Activated CD4-positive, alpha-beta memory T cell treated with anti-CD3 and anti-CD28 coated beads, Interleukin-2, amount 10 ng/mL, durations not matched to agents 7 days and 5 days (primary cell): ENCODE measurements at regions not wholly inside any gene's neighbourhood (a gene's known extent, or its start where the extent isn't known, plus 50 kb on each side); places are given as distances from the start of the nearest gene placed in this dataset.

Experiments used
- CTCF ChIA-PET: fragments of 350-600 bp; sonication (Branson Sonifier 250); formaldehyde crosslinking; loops from one replicate; lab custom pipeline; 2021; ENCODE audit warnings: antibody characterized with exemption, inconsistent platforms; lab: Charles Lee
- POLR2A ChIA-PET: fragments of 350-600 bp; sonication (Branson Sonifier 250); formaldehyde crosslinking; loops from one replicate; lab custom pipeline; 2021; ENCODE audit warnings: antibody characterized with exemption; lab: Charles Lee
- DNase-seq: peaks from one replicate; pipeline ENCODE4 v3.0.0-alpha.2; 2020
- H3K27ac Mint-ChIP-seq: one replicate; pipeline ENCODE4 v1.8.0; 2021; ENCODE audit warnings: mild to moderate bottlenecking, mixed read lengths
- H3K27me3 Mint-ChIP-seq: one replicate; pipeline ENCODE4 v1.8.0; 2021; ENCODE audit warnings: mixed read lengths
- H3K36me3 Mint-ChIP-seq: one replicate; pipeline ENCODE4 v1.8.0; 2021; ENCODE audit warnings: low read depth, mixed read lengths
- H3K4me1 Mint-ChIP-seq: one replicate; pipeline ENCODE4 v1.8.0; 2021; ENCODE audit warnings: mixed read lengths
- H3K4me3 Mint-ChIP-seq: one replicate; pipeline ENCODE4 v1.8.0; 2021; ENCODE audit warnings: mild to moderate bottlenecking, mixed read lengths
- H3K9me3 Mint-ChIP-seq: one replicate; pipeline ENCODE4 v1.8.0; 2021; ENCODE audit warnings: mixed read lengths

DNA sequence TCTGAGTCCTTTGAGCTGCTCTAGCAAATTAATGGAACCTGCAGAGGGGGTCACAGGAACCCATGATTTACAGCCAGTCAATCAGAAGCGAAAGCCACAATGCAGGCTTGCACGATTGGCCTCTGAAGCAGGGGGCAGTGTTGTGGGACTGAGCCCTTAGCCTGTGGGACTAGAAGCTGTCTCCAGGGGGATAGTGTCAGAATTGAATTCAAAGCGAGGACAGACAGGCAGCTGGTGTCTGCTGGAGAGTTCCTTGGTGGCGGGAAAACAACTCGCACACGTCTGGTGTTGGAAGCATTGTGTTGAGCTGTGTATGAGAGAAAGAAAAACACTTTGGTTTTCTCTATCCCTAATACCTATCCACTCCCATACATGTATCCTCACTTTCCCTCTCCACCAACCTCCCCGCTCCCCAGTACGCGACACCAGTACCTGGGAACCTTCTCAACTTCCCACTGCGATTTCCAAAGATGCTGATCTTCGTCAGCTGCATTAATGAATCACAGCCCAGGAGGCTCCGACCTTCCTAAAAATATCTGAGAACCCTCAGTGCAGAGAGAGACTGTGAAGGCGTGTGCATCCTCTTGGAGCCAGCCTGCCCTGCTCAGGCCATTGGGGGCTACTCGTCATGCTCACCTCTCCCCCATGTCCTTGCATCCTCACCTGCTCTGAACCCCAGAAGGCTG is 88.2 kb downstream of the HS1BP3 start:
- peaks cover 9% of the 10 kb centered on the region for H3K27me3 Mint-ChIP-seq
- no peaks in the 10 kb centered on the region for H3K36me3 Mint-ChIP-seq
- no peak for DNase-seq
- no peaks in the 10 kb centered on the region for H3K9me3 Mint-ChIP-seq
- ChIA-PET POLR2A (no interaction called here), CTCF (interaction anchor here (1.0 kb wide), 1 partner anchor 121 kb away, joined by 3 read pairs; no protein-coding TSS in a partner anchor)
- H3K4me3 Mint-ChIP-seq, result no peak overlapping the region
- no peak overlapping the region for H3K27ac Mint-ChIP-seq
- H3K4me1 Mint-ChIP-seq, result no peaks in the 10 kb centered on the region

DNA sequence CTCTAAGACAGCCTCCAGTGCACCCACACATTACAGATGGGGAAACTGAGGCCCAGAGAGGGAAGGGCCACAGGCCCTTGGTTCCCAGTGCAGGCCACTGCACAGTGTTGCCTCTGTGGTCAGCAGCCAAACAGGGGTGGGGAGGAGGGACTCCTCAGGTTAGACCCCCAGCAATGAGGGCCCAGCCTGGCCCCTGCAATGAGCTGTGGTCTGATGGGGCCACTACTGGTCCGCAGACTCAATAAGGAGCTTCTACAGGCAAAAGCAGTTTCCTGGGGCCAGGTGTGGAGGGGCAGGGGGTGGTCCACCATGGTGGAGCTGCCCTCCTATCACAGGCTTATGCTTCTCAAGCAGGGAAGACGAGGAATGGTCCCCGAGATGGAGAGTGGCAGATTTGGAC is 87.6 kb downstream of the HS1BP3 start:
- no peak overlapping the region for H3K4me3 Mint-ChIP-seq
- no peaks in the 10 kb centered on the region for H3K4me1 Mint-ChIP-seq
- POLR2A ChIA-PET, result no interaction called here
- H3K36me3 Mint-ChIP-seq, result no peaks in the 10 kb centered on the region
- peaks cover 9% of the 10 kb centered on the region for H3K27me3 Mint-ChIP-seq
- no peak for DNase-seq
- CTCF ChIA-PET, result interaction anchor here (0.9 kb wide), 1 partner anchor 9 kb away, joined by 3 read pairs; no protein-coding TSS in a partner anchor
- H3K27ac Mint-ChIP-seq, result no peak overlapping the region
- no peaks in the 10 kb centered on the region for H3K9me3 Mint-ChIP-seq

DNA sequence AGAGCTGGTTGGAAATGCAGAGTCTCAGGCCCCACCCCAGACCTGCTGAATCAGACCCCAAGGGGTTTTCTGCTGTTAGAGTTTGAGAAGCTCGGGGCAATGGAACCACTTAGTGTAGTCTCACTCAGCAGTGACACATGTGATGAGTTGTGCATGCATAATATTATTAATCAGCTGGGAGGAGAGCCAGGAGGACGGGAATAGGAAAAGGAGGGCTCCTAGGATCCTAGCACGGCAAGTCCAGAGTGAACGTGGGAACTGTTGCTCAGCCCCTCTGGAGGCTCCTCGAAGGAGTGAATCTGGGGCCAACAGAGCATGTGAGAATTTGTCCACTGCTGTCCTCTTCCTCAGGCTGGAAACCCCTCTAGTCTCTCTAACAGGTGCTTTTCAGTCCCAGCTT is 87.1 kb downstream of the HS1BP3 start:
- Mint-ChIP-seq H3K36me3 (no peaks in the 10 kb centered on the region), H3K9me3 (no peaks in the 10 kb centered on the region), H3K4me3 (no peak overlapping the region), H3K27ac (no peak overlapping the region), H3K27me3 (peaks cover 9% of the 10 kb centered on the region), H3K4me1 (no peaks in the 10 kb centered on the region)
- ChIA-PET POLR2A (no interaction called here), CTCF (interaction anchor here (0.9 kb wide), 1 partner anchor 8 kb away, joined by 3 read pairs; no protein-coding TSS in a partner anchor)
- DNase-seq, result no peak

DNA sequence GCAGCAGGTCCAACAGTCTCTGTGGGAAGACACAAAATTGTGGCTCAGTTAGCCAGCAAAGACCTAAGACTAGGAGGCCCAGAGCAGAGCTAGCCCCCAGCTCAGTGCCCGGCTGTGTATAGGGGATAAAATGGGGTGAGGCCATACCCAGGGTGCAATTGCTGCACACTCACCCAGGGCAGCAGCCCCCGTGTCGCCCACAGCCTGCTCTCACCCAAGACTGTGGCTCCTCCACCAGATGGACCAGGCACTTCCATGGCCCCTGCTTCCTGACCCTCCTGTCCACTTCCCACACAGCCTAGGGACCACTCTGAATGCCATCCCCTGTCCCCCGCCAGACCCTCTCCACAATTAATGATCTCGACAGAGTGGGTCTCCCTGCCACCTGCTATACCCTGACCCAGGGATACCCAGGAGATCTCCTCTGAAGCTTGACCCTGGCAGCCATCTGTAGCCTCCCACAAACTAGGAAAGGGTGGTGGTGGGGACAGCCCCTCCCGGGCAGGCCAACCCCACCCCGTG is 85.7 kb downstream of the HS1BP3 start:
- no peak overlapping the region for H3K27ac Mint-ChIP-seq
- CTCF ChIA-PET, result interaction anchor here (0.6 kb wide), 1 partner anchor 265 kb away, joined by 4 read pairs; no protein-coding TSS in a partner anchor
- peaks cover 9% of the 10 kb centered on the region for H3K27me3 Mint-ChIP-seq

DNA sequence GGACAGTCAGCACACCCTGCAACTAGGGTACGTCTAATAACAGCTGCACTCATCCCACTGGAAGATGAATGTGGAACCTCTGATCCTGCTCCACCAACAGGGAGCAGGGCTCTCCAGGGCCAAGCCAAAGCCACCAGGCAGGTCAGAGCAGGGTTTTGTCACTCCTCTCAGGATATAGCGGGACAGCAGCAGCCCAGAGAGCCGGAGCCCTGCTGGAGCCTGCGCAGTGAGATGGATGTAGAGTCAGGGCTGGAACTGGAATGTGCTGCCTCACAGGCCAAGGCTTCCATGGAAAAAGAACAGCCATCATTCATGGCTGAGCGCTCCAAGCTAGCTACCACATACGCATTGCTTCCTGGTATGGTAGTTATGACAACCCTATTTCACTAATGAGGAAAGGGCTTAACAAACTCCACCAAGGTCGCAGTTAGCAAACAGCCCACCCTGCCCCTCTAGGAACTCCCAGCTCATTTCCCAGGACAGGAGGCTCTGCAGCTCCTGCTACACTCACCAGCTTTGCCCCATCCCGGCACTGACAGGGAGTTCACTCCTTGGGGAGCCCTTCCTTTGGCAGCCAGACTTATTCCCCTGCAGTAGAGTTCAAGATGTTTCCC is 85.2 kb downstream of the HS1BP3 start:
- Mint-ChIP-seq H3K4me3 (no peak overlapping the region), H3K4me1 (peaks cover 9% of the 10 kb centered on the region), H3K27ac (no peak overlapping the region), H3K9me3 (no peaks in the 10 kb centered on the region), H3K27me3 (peaks cover 9% of the 10 kb centered on the region), H3K36me3 (no peaks in the 10 kb centered on the region)
- no peak for DNase-seq
- POLR2A ChIA-PET, result no interaction called here
- CTCF ChIA-PET, result no interaction called here

More for the DNA sequence above, 85.7 kb downstream of the HS1BP3 start:
- H3K36me3 Mint-ChIP-seq, result no peaks in the 10 kb centered on the region
- H3K4me1 Mint-ChIP-seq, result peaks cover 6% of the 10 kb centered on the region
- H3K4me3 Mint-ChIP-seq, result no peak overlapping the region
- DNase-seq, result no peak
- no peaks in the 10 kb centered on the region for H3K9me3 Mint-ChIP-seq
- POLR2A ChIA-PET, result no interaction called here

DNA sequence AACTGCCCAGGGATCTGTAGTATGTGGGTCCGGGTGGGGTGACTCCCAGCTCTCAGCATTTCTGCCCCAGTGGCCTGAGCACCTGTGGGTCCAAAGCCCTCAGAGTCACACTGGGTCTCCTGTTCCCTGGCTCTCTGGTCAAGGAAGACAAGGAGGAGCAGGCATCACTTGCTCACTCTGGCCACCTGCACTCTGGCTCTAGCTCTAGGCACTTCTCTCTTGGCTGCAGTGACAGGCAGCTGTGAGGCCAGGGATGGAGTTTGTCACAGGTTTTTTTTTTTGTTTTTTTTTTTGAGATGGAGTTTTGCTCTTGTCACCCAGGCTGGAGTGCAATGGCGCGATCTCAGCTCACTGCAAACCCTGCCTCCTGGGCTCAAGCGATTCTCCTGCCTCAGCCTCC is 84.6 kb downstream of the HS1BP3 start:
- Mint-ChIP-seq H3K9me3 (no peaks in the 10 kb centered on the region), H3K4me1 (peaks cover 10% of the 10 kb centered on the region), H3K36me3 (no peaks in the 10 kb centered on the region), H3K27ac (no peak overlapping the region), H3K27me3 (peaks cover 9% of the 10 kb centered on the region), H3K4me3 (no peak overlapping the region)
- ChIA-PET CTCF (no interaction called here), POLR2A (no interaction called here)
- DNase-seq, result no peak

DNA sequence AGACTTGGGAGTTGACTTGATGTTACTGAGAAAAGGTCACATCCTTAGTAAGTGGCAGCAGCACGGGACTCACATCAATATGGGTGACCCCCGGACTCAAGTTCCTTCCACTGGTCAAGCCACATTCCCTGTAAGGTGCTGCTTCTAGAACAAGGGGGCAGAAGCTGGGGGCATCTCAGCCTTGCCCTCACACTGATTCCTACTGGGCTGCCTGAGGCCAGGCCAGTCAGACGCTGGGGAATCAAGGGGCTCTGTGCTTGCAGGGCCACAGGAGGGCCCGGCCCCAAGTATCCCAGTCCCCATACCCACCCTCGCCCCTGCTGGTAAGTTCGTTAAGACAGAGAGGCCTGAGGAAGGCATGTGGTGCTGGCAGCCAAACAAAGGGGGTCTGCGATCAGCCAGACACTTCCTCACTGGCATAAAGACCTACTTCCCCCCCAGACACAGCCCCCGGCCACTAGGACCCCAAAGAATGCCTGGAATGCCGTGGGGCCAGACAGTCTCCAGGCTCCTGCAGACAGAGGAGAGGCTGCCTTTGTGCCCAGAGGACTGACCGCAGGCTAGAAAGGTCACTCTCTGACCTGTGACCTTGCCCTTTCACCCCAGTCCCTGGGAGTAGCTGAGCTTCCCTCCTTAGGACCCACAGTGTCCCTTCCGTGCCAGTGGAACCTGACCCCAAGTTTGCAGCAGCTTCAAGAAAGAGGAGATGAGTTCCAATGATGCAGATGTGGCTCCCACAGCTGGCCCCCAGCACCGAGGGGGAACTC is 83.6 kb downstream of the HS1BP3 start:
- H3K27me3 Mint-ChIP-seq, result peaks cover 9% of the 10 kb centered on the region
- no peak overlapping the region for H3K4me3 Mint-ChIP-seq
- no peak for DNase-seq
- no peak overlapping the region for H3K27ac Mint-ChIP-seq
- H3K36me3 Mint-ChIP-seq, result no peaks in the 10 kb centered on the region
- peaks cover 18% of the 10 kb centered on the region for H3K4me1 Mint-ChIP-seq
- ChIA-PET POLR2A (no interaction called here), CTCF (no interaction called here)
- H3K9me3 Mint-ChIP-seq, result no peaks in the 10 kb centered on the region
